Ovary (tissue), 7 donors: ENCODE measurements at regions not wholly inside any gene's neighbourhood (a gene's known extent, or its start where the extent isn't known, plus 50 kb on each side); places are given as distances from the start of the nearest gene placed in this dataset.

Experiments used
- DNase-seq, 5 donors: peaks; one replicate each; pipeline ENCODE4 v3.0.0-alpha.2; 2019 to 2020
- H3K27ac ChIP-seq, 2 donors: fragments of 200-600 bp; one replicate each; pipeline versions ENCODE4 v1.5.1 to v1.8.0; 2019 to 2022
- H3K27me3 ChIP-seq: fragments of 200-600 bp; one replicate; pipeline ENCODE4 v1.8.0; 2022
- H3K36me3 ChIP-seq: fragments of 200-600 bp; sonication (generic); one replicate; pipeline ENCODE4 v1.5.1; 2019
- H3K4me1 ChIP-seq: one replicate; pipeline ENCODE4 v1.8.1; 2013; ENCODE audit warnings: mild to moderate bottlenecking, moderate library complexity; ENCODE audit not compliant: insufficient read depth
- H3K4me3 ChIP-seq: fragments of 200-600 bp; sonication (generic); one replicate; pipeline ENCODE4 v1.5.1; 2017
- H3K9me3 ChIP-seq, 2 donors: fragments of 200-600 bp in 1 of 2; sonication (generic) in 1 of 2; one replicate each; pipeline versions ENCODE4 v1.5.1 to v1.8.1; 2013 to 2019; ENCODE audit warnings: mild to moderate bottlenecking in 1 of 2, moderate library complexity in 1 of 2
- CTCF ChIP-seq, 3 donors: fragments of 450-650 bp in 2 of 3; fragments of 200-600 bp in 1 of 3; IDR thresholded peaks; one replicate each; pipeline versions ENCODE4 v1.5.1 to v1.8.0; 2016 to 2022; ENCODE audit warnings: antibody characterized with exemption in 3 of 3, mild to moderate bottlenecking in 1 of 3
- EP300 ChIP-seq: sonication (generic); formaldehyde crosslinking; IDR thresholded peaks from one replicate; pipeline ENCODE4 v1.6.1; 2017; ENCODE audit warnings: antibody characterized with exemption
- POLR2A ChIP-seq: fragments of 450-650 bp; IDR thresholded peaks from one replicate; pipeline ENCODE4 v1.6.1; 2017; ENCODE audit warnings: antibody characterized with exemption, mild to moderate bottlenecking, moderate library complexity
- WGBS, 3 donors: extraction: QIAGEN DNeasy Blood & Tissue Kit in 1 of 3; methylation state at CpG; one replicate each; pipeline versions ENCODE4 v1.1.5 to v1.1.7; 2013 to 2017; 5-methylcytosine and 5-hydroxymethylcytosine counted together
- intact Hi-C, 4 donors: fragments of 100-400 bp; cut with DNase I; formaldehyde crosslinking; loops; one replicate each; pipeline versions ENCODE4 v1.11.0 to v1.15.1; 2022 to 2023
- donor health status: DM: no; HTN: no; CAD: no; lungs with moderate emphysema.
- donor health status: DM: no; HTN: no; CAD: no.
- donor health status: Bipolar disorder and iron deficiency.
- donor health status: DM: no; HTN: no; CAD: no.
- donor health status: DM: yes; HTN: yes; CAD: no.

- Histone ChIP-seq H3K36me3 (no peaks in the 10 kb centered on the region), H3K27me3 (no peaks in the 10 kb centered on the region), H3K27ac (no peak overlapping the region), H3K9me3 (no peaks in the 10 kb centered on the region), H3K4me1 (no peaks in the 10 kb centered on the region), H3K4me3 (no peak overlapping the region)
- TF ChIP-seq CTCF (IDR thresholded peaks at IDR 0.05) = no peak
- TF ChIP-seq POLR2A = no peak
- TF ChIP-seq EP300 = no peak
- intact Hi-C loops = no loop called here
- WGBS, 3 donors = 67 to 74% (median 73%) methylated on average over 4 of the region's 4 CpGs
- DNase-seq = no peak
Observed at GRCh38 chr3:3578718-3579117, 220.5 kb upstream of the LRRN1 start.

GRCh38 chr3:3577823-3578222 is 221.4 kb upstream of the LRRN1 start:
- no peak for DNase-seq
- 68 to 73% (median 73%) methylated on average over 13 of the region's 13 CpGs for WGBS, 3 donors
- TF ChIP-seq POLR2A (no peak), EP300 (no peak), CTCF (IDR thresholded peaks at IDR 0.05) (no peak)
- Histone ChIP-seq H3K27me3 (no peaks in the 10 kb centered on the region), H3K4me1 (no peaks in the 10 kb centered on the region), H3K36me3 (no peaks in the 10 kb centered on the region), H3K4me3 (no peak overlapping the region), H3K9me3 (no peaks in the 10 kb centered on the region), H3K27ac (no peak overlapping the region)
- intact Hi-C loops = no loop called here

GRCh38 chr3:3573341-3573740 is 225.9 kb upstream of the LRRN1 start:
- H3K4me3 ChIP-seq = no peak overlapping the region
- no peak for TF ChIP-seq CTCF (IDR thresholded peaks at IDR 0.05)
- TF ChIP-seq EP300 = no peak
- TF ChIP-seq POLR2A = no peak
- H3K36me3 ChIP-seq = no peaks in the 10 kb centered on the region
- intact Hi-C loops = no loop called here
- H3K27ac ChIP-seq = no peak overlapping the region
- DNase-seq = no peak
- H3K4me1 ChIP-seq = no peaks in the 10 kb centered on the region
- no peaks in the 10 kb centered on the region for H3K27me3 ChIP-seq
- WGBS, 3 donors = 59 to 66% (median 65%) methylated on average over 1 of the region's 1 CpG
- no peaks in the 10 kb centered on the region for H3K9me3 ChIP-seq

GRCh38 chr3:3560591-3561311 is 238.5 kb upstream of the LRRN1 start:
- WGBS, 3 donors = 61 to 72% (median 68%) methylated on average over 4 of the region's 4 CpGs
- Histone ChIP-seq H3K27ac (no peak overlapping the region), H3K4me1 (no peaks in the 10 kb centered on the region), H3K36me3 (no peaks in the 10 kb centered on the region), H3K27me3 (no peaks in the 10 kb centered on the region), H3K4me3 (no peak overlapping the region), H3K9me3 (no peaks in the 10 kb centered on the region)
- no peak for DNase-seq
- intact Hi-C loops = no loop called here
- TF ChIP-seq POLR2A (no peak), CTCF (IDR thresholded peaks at IDR 0.05) (no peak), EP300 (no peak)
